ENCODE measurements at regions not wholly inside any gene's neighbourhood (a gene's known extent, or its start where the extent isn't known, plus 50 kb on each side); places are given as distances from the start of the nearest gene placed in this dataset.
A peak's percentile ranks its signal among the peaks of the same experiment; 100 is the strongest.

DNA sequence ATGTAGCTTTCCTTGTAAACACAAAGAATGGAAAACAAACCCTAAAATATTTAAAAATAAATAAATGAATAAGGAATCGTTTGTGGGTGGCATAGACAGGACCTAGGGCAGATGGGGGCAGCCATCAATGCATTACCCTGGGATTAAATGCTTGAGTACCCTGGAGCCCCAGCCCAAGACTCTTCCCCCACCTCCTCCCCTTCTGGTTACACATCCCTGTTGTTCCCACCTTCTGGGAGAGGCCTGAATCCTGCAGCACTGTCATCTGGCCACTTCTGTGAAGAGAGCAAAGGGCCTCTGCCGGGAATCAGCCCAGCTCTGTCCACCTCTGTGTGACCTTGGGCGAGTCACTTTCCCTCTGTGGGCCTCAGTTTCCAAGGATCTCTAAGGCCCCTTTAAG lies 61.6 kb upstream of the COL13A1 start:
- DNase-seq (ENCODE audit: low read depth), result no peak

DNA sequence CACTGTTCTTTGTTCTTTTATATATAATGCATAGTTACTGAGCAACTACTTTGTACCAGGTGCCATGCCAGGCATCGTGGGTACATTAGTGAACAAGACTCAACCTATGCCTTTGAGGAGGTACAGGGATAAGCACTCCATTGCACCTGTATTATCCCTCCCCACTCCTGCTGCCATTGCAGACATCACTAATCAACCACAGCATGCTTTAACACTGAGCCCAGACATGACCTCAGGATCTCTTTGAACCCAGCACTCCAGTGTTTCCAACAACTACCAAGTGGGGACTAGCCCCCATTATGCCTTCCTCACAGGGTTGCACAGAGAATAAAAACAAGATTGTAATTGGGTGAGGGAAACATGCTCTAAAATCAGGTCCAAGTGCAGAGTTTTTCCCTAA lies 60.5 kb upstream of the COL13A1 start:
- DNase-seq (ENCODE audit: low read depth), result no peak

DNA sequence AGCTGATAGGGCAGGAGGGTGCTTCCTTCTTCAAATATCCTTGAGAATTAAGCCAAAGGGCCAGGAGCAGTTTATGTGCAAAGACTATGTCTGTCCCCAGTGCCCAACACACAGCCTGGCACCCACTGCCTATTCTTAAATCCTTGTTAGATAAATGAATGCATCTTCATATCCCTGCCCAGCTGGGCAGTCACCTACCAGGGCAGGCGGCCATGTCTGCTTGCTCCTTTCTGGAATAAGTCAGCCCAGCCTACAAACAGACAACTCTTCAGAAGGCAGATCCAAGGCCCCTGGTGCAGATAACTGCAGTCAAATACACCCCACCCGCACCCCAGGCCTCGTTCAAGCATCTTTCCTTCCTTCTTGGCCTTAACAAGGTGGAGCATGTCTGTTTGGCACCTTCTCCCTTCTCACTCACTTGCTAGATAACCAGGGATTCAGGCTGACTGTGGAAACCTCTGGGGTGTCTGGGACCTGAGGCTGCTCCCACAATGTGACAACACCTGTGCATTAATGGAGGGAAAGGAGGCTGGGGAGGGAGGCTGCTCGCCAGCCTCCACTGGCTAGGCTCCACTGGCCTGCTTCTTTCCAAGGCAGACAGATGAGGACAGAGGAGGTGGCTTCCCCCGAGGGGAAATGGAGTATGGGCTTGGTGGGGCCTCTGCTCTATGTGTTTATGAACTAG lies 59.9 kb upstream of the COL13A1 start:
- DNase-seq (ENCODE audit: low read depth), result no peak

DNA sequence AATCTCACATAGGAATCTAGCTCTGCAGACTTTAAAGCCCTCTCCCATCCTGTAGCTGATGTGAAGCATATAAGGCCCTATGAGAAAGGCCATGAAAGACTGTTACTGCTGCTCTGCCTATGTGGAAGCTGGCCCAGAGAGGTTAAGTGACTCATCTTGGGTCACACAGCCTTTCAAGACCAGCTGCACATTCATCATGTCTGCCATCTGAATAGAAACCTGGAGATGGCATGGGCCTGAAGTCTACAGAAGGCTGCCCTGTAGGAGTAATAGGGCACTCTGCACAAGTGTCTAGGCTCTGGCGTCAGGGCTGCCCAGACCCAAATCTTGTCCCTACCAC lies 59.4 kb upstream of the COL13A1 start:
- no peak for DNase-seq (ENCODE audit: low read depth)

GRCh38 chr10:69742928-69743602 lies 58.6 kb upstream of the COL13A1 start:
- no peak for DNase-seq (ENCODE audit: low read depth)

GRCh38 chr10:69744971-69745370 lies 56.7 kb upstream of the COL13A1 start:
- DNase-seq (ENCODE audit: low read depth), result no peak

- no peak for DNase-seq (ENCODE audit: low read depth)
Measured at GRCh38 chr10:69745698-69746097, 56.0 kb upstream of the COL13A1 start.

DNA sequence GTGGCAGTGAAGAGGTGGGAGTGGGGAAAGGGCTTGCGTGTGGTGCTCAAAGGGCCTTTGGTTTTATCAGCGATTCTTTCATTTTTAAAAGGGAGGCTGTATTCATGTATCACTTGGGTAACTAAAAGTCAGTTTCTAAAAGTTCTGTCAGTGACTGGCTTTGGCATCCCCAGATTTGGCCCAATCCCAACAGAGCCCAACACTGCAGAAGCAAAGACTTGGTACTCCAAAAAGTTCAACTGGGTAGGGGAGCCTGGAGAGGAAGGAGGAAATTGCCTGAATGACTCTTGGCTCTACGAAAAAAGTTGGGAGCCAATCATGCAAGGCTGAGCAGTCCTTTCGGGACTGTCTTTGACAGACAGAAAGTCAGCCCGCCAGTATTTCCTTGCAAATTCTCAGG lies 54.5 kb upstream of the COL13A1 start:
- no peak for DNase-seq (ENCODE audit: low read depth)

- DNase-seq (ENCODE audit: low read depth), result no peak
Measured at GRCh38 chr10:69748621-69749020, 53.1 kb upstream of the COL13A1 start.

GRCh38 chr10:69749178-69750010 lies 52.3 kb upstream of the COL13A1 start:
- peak; percentile 18 for DNase-seq (ENCODE audit: low read depth)

DNA sequence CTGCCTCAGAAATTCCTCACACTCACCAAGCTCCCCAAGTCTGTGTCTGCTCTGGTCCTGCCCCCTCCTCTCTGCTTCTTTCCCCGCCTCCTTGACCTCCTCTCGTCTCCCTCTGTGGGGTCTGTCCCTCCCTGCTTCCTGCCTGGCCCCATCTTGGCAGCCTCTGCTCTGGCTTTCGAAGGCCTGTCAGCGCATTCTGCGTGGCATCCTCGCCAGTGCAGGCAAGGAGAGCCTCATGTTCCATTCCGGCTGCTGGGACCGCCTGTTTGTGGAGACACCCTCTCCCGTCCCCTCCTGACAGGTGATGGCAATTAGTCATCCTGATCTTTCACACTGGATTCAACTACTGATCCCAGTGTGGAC lies 51.7 kb upstream of the COL13A1 start:
- DNase-seq (ENCODE audit: low read depth), result no peak

DNA sequence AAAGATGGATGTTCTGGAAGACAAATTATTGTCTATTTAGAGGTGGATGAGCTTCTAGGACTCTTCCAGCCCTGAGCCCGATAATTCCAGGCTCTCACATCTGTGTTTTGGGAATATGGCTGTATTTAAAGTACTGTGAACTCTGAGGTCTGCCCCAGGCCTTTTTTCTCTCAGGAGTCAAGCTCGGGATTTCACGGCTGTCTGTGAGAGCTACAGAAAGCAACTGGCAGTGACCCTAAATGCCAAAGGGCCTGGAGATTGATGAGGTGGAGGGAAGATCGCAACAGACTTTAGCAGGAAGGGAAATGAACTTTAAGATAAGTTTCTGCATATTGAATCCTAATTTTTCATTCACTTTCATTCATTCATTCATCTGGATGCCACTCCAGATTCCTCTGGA lies 51.0 kb upstream of the COL13A1 start:
- no peak for DNase-seq (ENCODE audit: low read depth)

- DNase-seq (ENCODE audit: low read depth), result no peak
Measured at GRCh38 chr10:69751214-69751613, 50.5 kb upstream of the COL13A1 start.

All from stromal cell of bone marrow (primary cell).